Adrenal gland (tissue), 9 donors: ENCODE measurements at regions not wholly inside any gene's neighbourhood (a gene's known extent, or its start where the extent isn't known, plus 50 kb on each side); places are given as distances from the start of the nearest gene placed in this dataset.

ENCODE experiments used
- DNase-seq, 7 donors: peaks; one replicate each; pipeline ENCODE4 v3.0.0-alpha.2; 2019 to 2020
- H3K27ac ChIP-seq, 5 donors: fragments of 200-600 bp; sonication (generic) in 4 of 5; 1 replicate in 3 of 5; 2 replicates in 2 of 5; pipeline versions ENCODE4 v1.5.1 to v1.8.0; 2016 to 2020; ENCODE audit warnings: mild to moderate bottlenecking in 1 of 5
- H3K27me3 ChIP-seq: fragments of 200-600 bp; 2 replicates; pipeline ENCODE4 v1.8.0; 2021
- H3K36me3 ChIP-seq, 2 donors: fragments of 200-600 bp; replicated peaks in 1 of 2; 1 replicate in 1 of 2; 2 replicates in 1 of 2; pipeline versions ENCODE4 v1.5.1 to v1.8.0; 2018 to 2022
- H3K4me1 ChIP-seq, 2 donors: fragments of 200-600 bp; replicated peaks in 1 of 2; 1 replicate in 1 of 2; 2 replicates in 1 of 2; pipeline versions ENCODE4 v1.5.1 to v1.8.0; 2018 to 2021
- H3K4me3 ChIP-seq, 4 donors: fragments of 200-600 bp; sonication (generic) in 3 of 4; one replicate each; pipeline ENCODE4 v1.5.1; 2016 to 2018
- H3K9me3 ChIP-seq, 3 donors: fragments of 200-600 bp; sonication (generic) in 1 of 3; replicated peaks in 1 of 3; 1 replicate in 2 of 3; 2 replicates in 1 of 3; pipeline versions ENCODE4 v1.5.1 to v1.8.0; 2016 to 2021
- POLR2A ChIP-seq, 2 donors: fragments of 450-650 bp; IDR thresholded peaks; one replicate each; pipeline ENCODE4 v1.6.1; 2017; ENCODE audit warnings: antibody characterized with exemption in 2 of 2, mild to moderate bottlenecking in 2 of 2, moderate library complexity in 1 of 2
- WGBS, 4 donors: extraction: QIAGEN DNeasy Blood & Tissue Kit in 2 of 4; methylation state at CpG; one replicate each; pipeline versions ENCODE4 v1.1.5 to v1.1.7; 2013 to 2017; 5-methylcytosine and 5-hydroxymethylcytosine counted together
- intact Hi-C, 2 donors: fragments of 100-400 bp; cut with DNase I; formaldehyde crosslinking; loops; one replicate each; pipeline versions ENCODE4 v1.14.1 to v1.15.0; 2022 to 2023
- TF ChIP-seq, protein P1 (sequence below), 6 experiments: fragments of 450-650 bp in 4 of 6; fragments of 200-600 bp in 2 of 6; sonication (generic) in 1 of 6; IDR thresholded peaks; 1 replicate in 5 of 6; 2 replicates in 1 of 6; pipeline versions ENCODE4 v1.5.1 to v1.8.0; 2016 to 2021; ENCODE audit warnings: antibody characterized with exemption in 6 of 6, mild to moderate bottlenecking in 2 of 6, moderate library complexity in 1 of 6
- donor health status: healthy with polysubstance abuse.
- donor health status: Bipolar disorder and iron deficiency.
- donor health status: DM: yes; HTN: yes; CAD: no.
- donor health status: DM: no; HTN: no; CAD: no.
- donor health status: DM: no; HTN: no; CAD: no.

GRCh38 chr3:83849106-83849730 lies 1109.6 kb upstream of the CADM2 start:
- Histone ChIP-seq H3K4me3 (no peak overlapping the region), H3K9me3 (no peaks in the 10 kb centered on the region), H3K27ac (no peak overlapping the region), H3K36me3 (no peaks in the 10 kb centered on the region), H3K27me3 (no peaks in the 10 kb centered on the region), H3K4me1 (no peaks in the 10 kb centered on the region)
- DNase-seq = no peak
- intact Hi-C loops = no loop called here
- WGBS, 4 donors = 61 to 81% (median 72%) methylated on average over 1 of the region's 1 CpG
- TF ChIP-seq, protein P1, sequence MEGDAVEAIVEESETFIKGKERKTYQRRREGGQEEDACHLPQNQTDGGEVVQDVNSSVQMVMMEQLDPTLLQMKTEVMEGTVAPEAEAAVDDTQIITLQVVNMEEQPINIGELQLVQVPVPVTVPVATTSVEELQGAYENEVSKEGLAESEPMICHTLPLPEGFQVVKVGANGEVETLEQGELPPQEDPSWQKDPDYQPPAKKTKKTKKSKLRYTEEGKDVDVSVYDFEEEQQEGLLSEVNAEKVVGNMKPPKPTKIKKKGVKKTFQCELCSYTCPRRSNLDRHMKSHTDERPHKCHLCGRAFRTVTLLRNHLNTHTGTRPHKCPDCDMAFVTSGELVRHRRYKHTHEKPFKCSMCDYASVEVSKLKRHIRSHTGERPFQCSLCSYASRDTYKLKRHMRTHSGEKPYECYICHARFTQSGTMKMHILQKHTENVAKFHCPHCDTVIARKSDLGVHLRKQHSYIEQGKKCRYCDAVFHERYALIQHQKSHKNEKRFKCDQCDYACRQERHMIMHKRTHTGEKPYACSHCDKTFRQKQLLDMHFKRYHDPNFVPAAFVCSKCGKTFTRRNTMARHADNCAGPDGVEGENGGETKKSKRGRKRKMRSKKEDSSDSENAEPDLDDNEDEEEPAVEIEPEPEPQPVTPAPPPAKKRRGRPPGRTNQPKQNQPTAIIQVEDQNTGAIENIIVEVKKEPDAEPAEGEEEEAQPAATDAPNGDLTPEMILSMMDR (IDR thresholded peaks at IDR 0.05) = no peak
- TF ChIP-seq POLR2A (IDR thresholded peaks at IDR 0.05) = no peak

DNA sequence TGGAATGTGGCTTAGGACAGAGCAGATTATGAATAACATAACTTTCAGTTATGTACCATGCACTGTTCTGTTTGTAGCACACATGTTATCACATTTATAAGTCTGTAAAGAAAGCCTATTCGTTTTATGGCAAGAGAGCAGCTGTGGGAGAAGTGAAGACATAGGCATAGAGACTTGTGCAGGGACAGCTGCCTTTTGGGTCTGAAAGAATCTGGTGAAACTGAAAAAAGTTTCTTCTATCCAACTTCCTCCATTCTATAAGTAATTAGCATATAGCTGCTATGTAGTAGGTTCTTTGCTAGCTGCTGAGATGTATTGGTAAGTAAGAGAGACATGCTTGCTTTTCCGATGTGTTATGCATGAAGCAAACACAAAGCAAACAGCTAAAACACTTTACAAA lies 1095.4 kb upstream of the CADM2 start:
- H3K27me3 ChIP-seq = no peaks in the 10 kb centered on the region
- H3K4me3 ChIP-seq = no peak overlapping the region
- 50 to 72% (median 62%) methylated on average over 2 of the region's 2 CpGs for WGBS, 4 donors
- no peaks in the 10 kb centered on the region for H3K4me1 ChIP-seq
- DNase-seq = no peak
- intact Hi-C loops = no loop called here
- H3K27ac ChIP-seq = no peak overlapping the region
- no peaks in the 10 kb centered on the region for H3K9me3 ChIP-seq
- no peak for TF ChIP-seq POLR2A (IDR thresholded peaks at IDR 0.05)
- TF ChIP-seq, protein P1 (IDR thresholded peaks at IDR 0.05) = no peak
- H3K36me3 ChIP-seq = no peaks in the 10 kb centered on the region

DNA sequence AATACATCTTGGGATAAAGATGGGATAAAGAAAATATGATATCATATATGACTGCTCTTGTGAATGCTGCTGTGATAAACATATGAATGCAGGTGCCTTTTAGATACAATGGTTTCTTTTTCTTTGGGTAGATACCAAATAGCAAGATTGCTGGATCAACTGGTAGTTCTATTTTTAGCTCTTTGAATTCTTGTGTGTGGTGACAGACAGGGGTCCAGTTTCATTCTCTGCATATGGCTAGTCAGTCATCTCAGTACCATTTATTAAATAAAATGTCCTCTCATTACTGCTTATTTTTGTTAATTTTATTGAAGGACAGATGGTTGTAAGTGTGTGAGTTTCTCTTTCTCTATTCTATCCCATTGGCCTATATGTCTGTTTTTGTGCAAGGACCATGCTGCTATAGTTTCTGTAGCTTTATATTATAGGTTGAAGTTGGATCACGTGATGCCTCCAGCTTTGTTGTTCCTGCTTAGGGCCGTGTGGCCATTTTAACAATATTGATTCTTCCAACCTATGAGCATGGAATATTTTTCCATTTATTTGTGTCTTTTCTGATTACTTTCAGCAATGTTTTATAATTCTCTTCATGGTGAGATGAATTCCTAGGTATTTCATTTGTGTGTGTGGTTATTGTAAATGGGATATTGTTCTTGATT lies 1089.8 kb upstream of the CADM2 start:
- H3K9me3 ChIP-seq = no peaks in the 10 kb centered on the region
- no peaks in the 10 kb centered on the region for H3K27me3 ChIP-seq
- H3K4me3 ChIP-seq = no peak overlapping the region
- no peak for DNase-seq
- TF ChIP-seq, protein P1 (IDR thresholded peaks at IDR 0.05) = no peak
- TF ChIP-seq POLR2A (IDR thresholded peaks at IDR 0.05) = no peak
- WGBS, 4 donors = 67 to 78% (median 72%) methylated on average over 2 of the region's 2 CpGs
- no peak overlapping the region for H3K27ac ChIP-seq
- no peaks in the 10 kb centered on the region for H3K4me1 ChIP-seq
- H3K36me3 ChIP-seq = no peaks in the 10 kb centered on the region
- intact Hi-C loops = no loop called here

DNA sequence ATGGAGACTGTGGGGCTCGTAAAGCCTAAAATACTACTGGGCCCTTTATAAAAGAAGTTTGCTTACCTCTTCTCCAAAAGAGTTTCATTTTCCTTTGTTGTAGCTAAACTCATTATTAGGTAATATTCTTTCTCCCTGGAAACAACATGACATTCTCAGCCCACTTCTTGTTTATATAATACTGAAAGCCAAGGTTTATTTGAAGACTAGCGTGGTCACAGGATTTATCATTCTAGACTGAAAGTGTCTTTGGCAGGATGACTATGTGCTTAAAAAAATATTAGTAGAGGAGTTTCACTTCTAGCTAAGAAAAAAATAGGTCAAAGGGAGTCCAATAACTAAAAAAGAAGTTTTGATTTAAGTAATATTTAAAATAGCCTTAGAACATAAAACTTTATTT lies 1085.2 kb upstream of the CADM2 start:
- Histone ChIP-seq H3K36me3 (no peaks in the 10 kb centered on the region), H3K4me1 (no peaks in the 10 kb centered on the region), H3K4me3 (no peak overlapping the region), H3K27ac (no peak overlapping the region), H3K9me3 (no peaks in the 10 kb centered on the region), H3K27me3 (no peaks in the 10 kb centered on the region)
- TF ChIP-seq, protein P1 (IDR thresholded peaks at IDR 0.05) = no peak
- TF ChIP-seq POLR2A (IDR thresholded peaks at IDR 0.05) = no peak
- DNase-seq = no peak
- intact Hi-C loops = no loop called here
- 31 to 57% (median 45%) methylated on average over 2 of the region's 2 CpGs for WGBS, 4 donors
